ENCODE measurements at regions not wholly inside any gene's neighbourhood (a gene's known extent, or its start where the extent isn't known, plus 50 kb on each side); places are given as distances from the start of the nearest gene placed in this dataset.
"Not testable (repeated sequence)": the region's sequence is repeated elsewhere in the genome, so short reads cannot be mapped to it uniquely, and the experiment has no call there.

GRCh38 chr9:78698371-78698770 is 401.4 kb downstream of the PSAT1 start:
- Mint-ChIP-seq H3K27me3 (ENCODE audit: low read depth in 3 of 3) (peaks cover 2% of the 10 kb centered on the region in 3 donors), H3K4me1 (peaks cover 50% of the 10 kb centered on the region), H3K9me3 (peaks cover 0 to 6% (median 4%) of the 10 kb centered on the region in 7 donors), H3K4me3 (no peak overlapping the region), H3K27ac (peak overlapping the region in 5 of 7 donors; percentile 5 to 81 (median 67)), H3K36me3 (no peaks in the 10 kb centered on the region)
- Histone ChIP-seq H3K36me3 (replicated peaks in 1 of 2; ENCODE audit: control insufficient read depth in 1 of 2, insufficient read depth in 2 of 2, low read length in 2 of 2) (no peaks in the 10 kb centered on the region), H3K79me2 (ENCODE audit: insufficient read depth, low read length) (no peaks in the 10 kb centered on the region), H3K9ac (ENCODE audit: insufficient read depth, low read length, poor library complexity, severe bottlenecking) (peak overlapping the region; percentile 30), H3K4me1 (ENCODE audit: control insufficient read depth in 1 of 2, insufficient read depth in 2 of 2, low read length in 2 of 2) (peaks cover 39 to 52% of the 10 kb centered on the region in 2 donors), H3K27ac (ENCODE audit: low read depth in 1 of 2, low read length in 2 of 2) (peak overlapping the region in 1 of 2 donors; percentile 71), H4K20me1 (ENCODE audit: insufficient read depth, low read length) (no peaks in the 10 kb centered on the region), H2AFZ (ENCODE audit: insufficient read depth, low read depth, low read length, poor library complexity, severe bottlenecking) (no peak overlapping the region), H3K4me3 (replicated peaks in 1 of 3; ENCODE audit: low read depth in 2 of 3, low read length in 3 of 3) (peak overlapping the region in 1 of 3 experiments; percentile 43), H3K9me3 (replicated peaks in 1 of 2; ENCODE audit: control insufficient read depth in 1 of 2, insufficient read depth in 1 of 2, low read length in 2 of 2) (no peaks in the 10 kb centered on the region), H3K27me3 (ENCODE audit: control insufficient read depth in 2 of 2, insufficient read depth in 2 of 2, low read length in 2 of 2) (no peaks in the 10 kb centered on the region), H3K4me2 (replicated peaks; ENCODE audit: extremely low read depth, low read length, poor library complexity, severe bottlenecking) (peak overlapping the region; percentile 39)
- intact Hi-C loops (cut with micrococcal nuclease): no loop called here
- peak; percentile 12 to 33 (median 19) for DNase-seq
- no CpG with 5 or more reads among the region's 2 CpGs for WGBS (ENCODE audit: insufficient coverage)
- TF ChIP-seq CTCF (IDR thresholded peaks at IDR 0.05): no peak

DNA sequence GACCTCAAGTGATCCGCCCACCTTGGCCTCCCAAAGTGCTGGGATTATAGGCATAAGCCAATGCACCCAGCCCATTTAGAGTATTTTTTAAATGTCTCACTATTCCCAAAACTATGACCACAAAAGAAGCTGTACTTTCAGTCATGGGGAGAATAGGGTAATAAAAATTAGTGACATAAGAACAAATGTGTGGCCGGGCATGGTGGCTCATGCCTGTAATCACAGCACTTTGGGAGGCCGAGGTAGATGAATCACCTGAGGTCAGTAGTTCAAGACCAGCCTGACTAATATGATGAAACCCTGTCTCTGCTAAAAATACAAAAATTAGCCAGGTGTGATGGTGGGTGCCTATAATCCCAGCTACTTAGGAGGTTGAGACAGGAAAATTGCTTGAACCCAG is 402.3 kb downstream of the PSAT1 start:
- 75% methylated on average over 2 of the region's 3 CpGs for WGBS (ENCODE audit: insufficient coverage)
- H3K9me3 ChIP-seq (replicated peaks in 1 of 2; ENCODE audit: control insufficient read depth in 1 of 2, insufficient read depth in 1 of 2, low read length in 2 of 2); H3K79me2 ChIP-seq (ENCODE audit: insufficient read depth, low read length); H3K4me2 ChIP-seq (replicated peaks; ENCODE audit: extremely low read depth, low read length, poor library complexity, severe bottlenecking); H2AFZ ChIP-seq (ENCODE audit: insufficient read depth, low read depth, low read length, poor library complexity, severe bottlenecking); H3K4me3 ChIP-seq (replicated peaks in 1 of 3; ENCODE audit: low read depth in 2 of 3, low read length in 3 of 3); H3K9me3 Mint-ChIP-seq; H3K36me3 ChIP-seq (replicated peaks in 1 of 2; ENCODE audit: control insufficient read depth in 1 of 2, insufficient read depth in 2 of 2, low read length in 2 of 2); H3K27me3 Mint-ChIP-seq (ENCODE audit: low read depth in 3 of 3); intact Hi-C loops (cut with micrococcal nuclease); H3K36me3 Mint-ChIP-seq; H3K27me3 ChIP-seq (ENCODE audit: control insufficient read depth in 2 of 2, insufficient read depth in 2 of 2, low read length in 2 of 2); H3K9ac ChIP-seq (ENCODE audit: insufficient read depth, low read length, poor library complexity, severe bottlenecking); H4K20me1 ChIP-seq (ENCODE audit: insufficient read depth, low read length); DNase-seq; H3K4me3 Mint-ChIP-seq: not testable (repeated sequence)
- peaks cover 50% of the 10 kb centered on the region for H3K4me1 Mint-ChIP-seq
- Histone ChIP-seq H3K4me1 (ENCODE audit: control insufficient read depth in 1 of 2, insufficient read depth in 2 of 2, low read length in 2 of 2) (peaks cover 39 to 52% of the 10 kb centered on the region in 2 donors), H3K27ac (ENCODE audit: low read depth in 1 of 2, low read length in 2 of 2) (peak overlapping the region in 1 of 2 donors; percentile 71)
- peak overlapping the region in 2 of 7 donors; percentile 36 to 62 for H3K27ac Mint-ChIP-seq

Data from CD14-positive monocyte (primary cell).